H7 (cell line): ENCODE measurements at regions not wholly inside any gene's neighbourhood (a gene's known extent, or its start where the extent isn't known, plus 50 kb on each side); places are given as distances from the start of the nearest gene placed in this dataset.

Source experiments
- DNase-seq: peaks from one replicate; pipeline ENCODE4 v3.0.0; 2012
- H3K27me3 ChIP-seq: 2 replicates; pipeline ENCODE4 v1.6.0; 2011; ENCODE audit warnings: mild to moderate bottlenecking, low read length; ENCODE audit not compliant: control insufficient read depth, insufficient read depth
- H3K36me3 ChIP-seq: replicated peaks from 2 replicates; pipeline ENCODE4 v1.5.1; 2011; ENCODE audit warnings: low read length; ENCODE audit not compliant: control insufficient read depth, insufficient read depth
- H3K4me3 ChIP-seq: 2 replicates; pipeline ENCODE4 v1.5.1; 2011; ENCODE audit warnings: low read depth, mild to moderate bottlenecking, control low read depth, low read length, moderate library complexity; ENCODE audit not compliant: insufficient read depth

GRCh38 chr3:19645093-19645492 lies 288.9 kb downstream of the EFHB start:
- DNase-seq = no peak
- Histone ChIP-seq H3K4me3 (no peak overlapping the region), H3K27me3 (no peaks in the 10 kb centered on the region), H3K36me3 (no peaks in the 10 kb centered on the region)

DNA sequence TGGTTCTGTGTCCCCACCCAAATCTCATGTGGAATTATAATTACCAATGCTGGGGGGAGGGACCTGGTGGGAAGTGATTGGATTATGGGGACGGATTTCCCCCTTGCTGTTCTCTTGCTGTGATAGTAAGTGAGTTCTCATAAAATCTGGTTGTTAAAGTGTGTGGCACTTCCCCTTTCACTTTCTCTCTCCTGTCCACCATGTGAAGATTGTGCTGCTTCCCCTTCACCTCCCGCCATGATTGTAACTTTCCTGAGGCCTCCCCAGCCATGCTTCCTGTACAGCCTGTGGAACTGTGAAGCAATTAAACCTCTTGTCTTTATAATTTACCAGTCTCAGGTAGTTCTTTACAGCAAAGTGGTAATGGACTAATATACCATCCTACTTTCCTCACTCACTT lies 289.6 kb downstream of the EFHB start:
- no peak for DNase-seq
- no peak overlapping the region for H3K4me3 ChIP-seq
- H3K27me3 ChIP-seq = no peaks in the 10 kb centered on the region
- no peaks in the 10 kb centered on the region for H3K36me3 ChIP-seq

DNA sequence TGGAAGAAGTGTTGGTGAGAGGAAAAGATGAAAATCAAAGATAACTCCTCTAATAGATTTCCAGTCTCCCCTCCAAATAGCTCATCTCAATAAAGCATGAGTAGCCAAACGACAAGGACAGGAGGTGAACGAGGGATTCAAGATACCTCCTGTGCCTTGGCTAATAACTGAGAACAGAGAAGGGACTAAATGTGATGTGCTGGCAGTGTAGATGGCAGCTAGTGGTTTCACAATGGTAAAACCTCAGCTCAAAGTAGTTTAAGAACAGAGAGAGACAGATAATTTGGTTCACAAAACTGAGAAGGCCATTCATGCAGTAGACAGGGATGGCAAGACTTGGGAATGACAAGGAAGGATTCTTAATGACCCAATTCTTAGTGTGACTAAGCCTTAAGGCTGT lies 292.6 kb downstream of the EFHB start:
- DNase-seq = no peak
- H3K4me3 ChIP-seq = no peak overlapping the region

GRCh38 chr3:19632099-19633074 lies 301.6 kb downstream of the EFHB start:
- Histone ChIP-seq H3K27me3 (no peaks in the 10 kb centered on the region), H3K4me3 (no peak overlapping the region), H3K36me3 (no peaks in the 10 kb centered on the region)
- no peak for DNase-seq

More for the DNA sequence above, 292.6 kb downstream of the EFHB start:
- H3K27me3 ChIP-seq = no peaks in the 10 kb centered on the region
- H3K36me3 ChIP-seq = no peaks in the 10 kb centered on the region

- DNase-seq = no peak
- H3K36me3 ChIP-seq = no peaks in the 10 kb centered on the region
- no peaks in the 10 kb centered on the region for H3K27me3 ChIP-seq
- no peak overlapping the region for H3K4me3 ChIP-seq
Measured at GRCh38 chr3:19598870-19599269, 335.1 kb downstream of the EFHB start.

GRCh38 chr3:19596408-19596807 lies 337.6 kb downstream of the EFHB start:
- no peak for DNase-seq
- no peaks in the 10 kb centered on the region for H3K27me3 ChIP-seq
- no peak overlapping the region for H3K4me3 ChIP-seq
- H3K36me3 ChIP-seq = no peaks in the 10 kb centered on the region

DNA sequence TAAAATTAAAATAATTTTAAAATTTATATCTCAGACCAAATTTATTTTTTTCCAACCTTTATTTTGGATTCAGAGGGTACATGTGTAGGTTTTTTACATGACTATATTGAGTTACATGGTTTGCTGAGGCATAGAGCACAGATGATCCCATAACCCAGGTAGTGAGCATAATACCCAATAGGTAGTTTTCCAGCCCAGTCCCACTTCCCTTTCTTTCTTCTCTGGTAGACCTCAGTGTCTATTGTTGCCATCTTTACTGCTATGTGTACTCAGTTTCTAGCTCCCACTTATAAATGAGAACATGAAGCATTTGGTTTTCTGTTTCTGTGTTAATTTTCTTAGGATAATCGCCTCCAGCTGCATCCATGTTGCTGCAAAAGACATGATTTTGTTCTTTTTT lies 338.1 kb downstream of the EFHB start:
- no peaks in the 10 kb centered on the region for H3K36me3 ChIP-seq
- H3K27me3 ChIP-seq = no peaks in the 10 kb centered on the region
- no peak for DNase-seq
- no peak overlapping the region for H3K4me3 ChIP-seq
